Bronchial epithelial cell (primary cell): ENCODE measurements at regions not wholly inside any gene's neighbourhood (a gene's known extent, or its start where the extent isn't known, plus 50 kb on each side); places are given as distances from the start of the nearest gene placed in this dataset.

ENCODE experiments used
- DNase-seq: peaks from one replicate; pipeline ENCODE4 v3.0.0-alpha.2; 2010; ENCODE audit warnings: low read depth
- FAIRE-seq: peaks from 2 replicates; lab custom pipeline; 2011; peaks lifted over from hg19 to GRCh38; lab: Jason Lieb, UNC
- H3K27me3 ChIP-seq: 2 replicates; pipeline ENCODE4 v1.5.1; 2011; ENCODE audit warnings: low read length; ENCODE audit not compliant: control insufficient read depth, insufficient read depth
- H3K36me3 ChIP-seq: 2 replicates; pipeline ENCODE4 v1.5.1; 2011; ENCODE audit warnings: low read length; ENCODE audit not compliant: control insufficient read depth, insufficient read depth
- H3K4me3 ChIP-seq: 2 replicates; pipeline ENCODE4 v1.5.1; 2011; ENCODE audit warnings: mild to moderate bottlenecking, low read depth, low read length, control low read depth
- TF ChIP-seq, protein P1 (sequence below): IDR thresholded peaks from 2 replicates; pipeline ENCODE4 v1.5.1; 2011; ENCODE audit warnings: mild to moderate bottlenecking, moderate library complexity, low read length, control low read depth, inconsistent platforms; ENCODE audit not compliant: insufficient read depth, severe bottlenecking

DNA sequence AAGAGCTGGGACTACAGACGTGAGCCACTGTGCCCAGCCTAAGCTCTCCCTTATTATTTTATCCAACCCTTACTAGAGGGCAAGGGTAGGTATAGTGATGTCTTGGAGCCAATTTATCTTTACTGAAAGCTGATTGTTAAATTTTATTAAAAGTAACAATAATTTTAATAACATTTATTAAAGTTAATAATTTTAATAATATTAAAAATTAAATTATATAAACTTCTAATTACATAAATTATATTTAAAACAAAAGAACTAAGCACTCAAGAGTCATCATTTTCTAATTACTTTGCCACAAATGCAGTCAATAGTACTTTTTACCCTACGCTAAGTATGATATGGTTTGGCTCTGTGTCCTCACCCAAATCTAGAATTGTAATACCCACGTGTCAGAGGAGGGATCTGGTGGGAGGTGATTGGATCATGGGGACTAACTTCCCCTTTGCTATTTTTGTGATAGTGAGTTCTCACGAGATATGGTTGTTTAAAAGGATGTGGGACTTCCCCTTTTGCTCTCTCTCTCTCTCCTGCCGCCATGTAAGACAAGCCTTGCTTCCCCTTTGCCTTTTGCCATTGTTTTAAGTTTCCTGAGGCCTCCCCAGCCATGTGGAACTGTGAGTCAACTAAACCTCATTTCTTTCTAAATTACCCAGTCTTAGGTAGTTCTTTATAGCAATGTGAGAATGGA lies 58.4 kb upstream of the ETV1 start:
- Histone ChIP-seq H3K27me3 (no peaks in the 10 kb centered on the region), H3K36me3 (no peaks in the 10 kb centered on the region), H3K4me3 (no peak overlapping the region)
- no peak for FAIRE-seq
- no peak for DNase-seq
- TF ChIP-seq, protein P1, sequence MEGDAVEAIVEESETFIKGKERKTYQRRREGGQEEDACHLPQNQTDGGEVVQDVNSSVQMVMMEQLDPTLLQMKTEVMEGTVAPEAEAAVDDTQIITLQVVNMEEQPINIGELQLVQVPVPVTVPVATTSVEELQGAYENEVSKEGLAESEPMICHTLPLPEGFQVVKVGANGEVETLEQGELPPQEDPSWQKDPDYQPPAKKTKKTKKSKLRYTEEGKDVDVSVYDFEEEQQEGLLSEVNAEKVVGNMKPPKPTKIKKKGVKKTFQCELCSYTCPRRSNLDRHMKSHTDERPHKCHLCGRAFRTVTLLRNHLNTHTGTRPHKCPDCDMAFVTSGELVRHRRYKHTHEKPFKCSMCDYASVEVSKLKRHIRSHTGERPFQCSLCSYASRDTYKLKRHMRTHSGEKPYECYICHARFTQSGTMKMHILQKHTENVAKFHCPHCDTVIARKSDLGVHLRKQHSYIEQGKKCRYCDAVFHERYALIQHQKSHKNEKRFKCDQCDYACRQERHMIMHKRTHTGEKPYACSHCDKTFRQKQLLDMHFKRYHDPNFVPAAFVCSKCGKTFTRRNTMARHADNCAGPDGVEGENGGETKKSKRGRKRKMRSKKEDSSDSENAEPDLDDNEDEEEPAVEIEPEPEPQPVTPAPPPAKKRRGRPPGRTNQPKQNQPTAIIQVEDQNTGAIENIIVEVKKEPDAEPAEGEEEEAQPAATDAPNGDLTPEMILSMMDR: no peak

GRCh38 chr7:14045651-14046050 lies 56.2 kb upstream of the ETV1 start:
- no peak for FAIRE-seq
- Histone ChIP-seq H3K36me3 (no peaks in the 10 kb centered on the region), H3K4me3 (no peak overlapping the region), H3K27me3 (no peaks in the 10 kb centered on the region)
- peak; percentile 72 for DNase-seq
- TF ChIP-seq, protein P1: no peak

DNA sequence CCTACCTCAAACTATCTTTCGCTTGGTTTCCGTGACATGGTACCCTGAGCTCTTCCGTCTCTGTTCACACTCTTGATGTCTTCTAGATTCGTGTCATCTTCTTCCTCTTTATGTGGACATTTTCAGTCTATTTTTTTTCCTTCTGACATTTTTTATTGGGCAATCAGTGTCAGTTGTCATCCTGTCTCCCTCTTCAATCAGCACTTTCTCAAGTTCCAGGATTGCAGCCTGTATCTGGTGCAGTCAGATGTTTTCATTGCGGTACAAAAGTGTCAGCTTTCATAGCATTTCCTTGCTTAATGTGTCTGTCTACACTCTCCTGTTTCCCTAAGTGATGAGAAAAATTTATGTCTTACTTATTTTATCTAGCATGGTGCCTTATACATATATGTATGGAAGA lies 51.1 kb upstream of the ETV1 start:
- no peaks in the 10 kb centered on the region for H3K27me3 ChIP-seq
- TF ChIP-seq, protein P1: no peak
- no peaks in the 10 kb centered on the region for H3K36me3 ChIP-seq
- FAIRE-seq: no peak
- no peak overlapping the region for H3K4me3 ChIP-seq
- DNase-seq: no peak
